Hepatocyte (in vitro differentiated cells): ENCODE measurements at regions not wholly inside any gene's neighbourhood (a gene's known extent, or its start where the extent isn't known, plus 50 kb on each side); places are given as distances from the start of the nearest gene placed in this dataset.

Source experiments
- DNase-seq: peaks from one replicate; pipeline ENCODE4 v3.0.0-alpha.2; 2016; ENCODE audit warnings: low spot score
- H2AFZ ChIP-seq: fragments of 200-600 bp; sonication (generic); 2 replicates; pipeline ENCODE4 v1.6.0; 2016; ENCODE audit warnings: antibody characterized with exemption, mild to moderate bottlenecking
- H3K27ac ChIP-seq: fragments of 200-600 bp; sonication (generic); 2 replicates; pipeline ENCODE4 v1.5.1; 2016; ENCODE audit warnings: mild to moderate bottlenecking
- H3K27me3 ChIP-seq: fragments of 200-600 bp; sonication (generic); 2 replicates; pipeline ENCODE4 v1.6.1; 2016
- H3K36me3 ChIP-seq: fragments of 200-600 bp; sonication (generic); replicated peaks from 2 replicates; pipeline ENCODE4 v1.5.1; 2016; ENCODE audit warnings: low read depth; ENCODE audit not compliant: insufficient read depth
- H3K4me1 ChIP-seq: fragments of 200-600 bp; sonication (generic); 2 replicates; pipeline ENCODE4 v1.5.1; 2016; ENCODE audit warnings: mild to moderate bottlenecking, moderate library complexity; ENCODE audit not compliant: insufficient read depth
- H3K4me2 ChIP-seq: fragments of 200-600 bp; sonication (generic); 2 replicates; pipeline ENCODE4 v1.6.0; 2016
- H3K4me3 ChIP-seq: fragments of 200-600 bp; sonication (generic); 2 replicates; pipeline ENCODE4 v1.5.1; 2016; ENCODE audit warnings: mild to moderate bottlenecking
- H3K79me2 ChIP-seq: fragments of 200-600 bp; sonication (generic); 2 replicates; pipeline ENCODE4 v1.6.0; 2017; ENCODE audit warnings: mild to moderate bottlenecking
- H3K9me2 ChIP-seq: fragments of 200-600 bp; sonication (generic); replicated peaks from 2 replicates; pipeline ENCODE4 v1.6.0; 2017; ENCODE audit warnings: mild to moderate bottlenecking; ENCODE audit not compliant: insufficient read depth
- H3K9me3 ChIP-seq: fragments of 200-600 bp; sonication (generic); 2 replicates; pipeline ENCODE4 v1.5.1; 2016; ENCODE audit warnings: low read depth, mild to moderate bottlenecking
- H4K20me1 ChIP-seq: fragments of 200-600 bp; sonication (generic); 2 replicates; pipeline ENCODE4 v1.6.0; 2016; ENCODE audit warnings: mild to moderate bottlenecking; ENCODE audit not compliant: insufficient read depth, poor library complexity, severe bottlenecking
- EZH2 ChIP-seq: fragments of 200-600 bp; sonication (generic); IDR thresholded peaks from 2 replicates; pipeline ENCODE4 v1.6.1; 2016; ENCODE audit warnings: antibody characterized with exemption, mild to moderate bottlenecking, borderline replicate concordance
- EZH2phosphoT487 ChIP-seq: fragments of 200-600 bp; sonication (generic); IDR thresholded peaks from one replicate; pipeline ENCODE4 v1.6.1; 2018; ENCODE audit warnings: antibody characterized with exemption, mild to moderate bottlenecking, low read depth, moderate library complexity; ENCODE audit not compliant: unreplicated experiment, severe bottlenecking
- WGBS: methylation state at CpG from one replicate; pipeline ENCODE4 v1.1.6; 2016; ENCODE audit warnings: low lambda C conversion rate; ENCODE audit errors: missing lambda C conversion rate; 5-methylcytosine and 5-hydroxymethylcytosine counted together
- TF ChIP-seq, protein P1 (sequence below): fragments of 200-600 bp; sonication (generic); IDR thresholded peaks from 2 replicates; pipeline ENCODE4 v1.5.1; 2016; ENCODE audit warnings: antibody characterized with exemption, mild to moderate bottlenecking; ENCODE audit not compliant: poor library complexity

DNA sequence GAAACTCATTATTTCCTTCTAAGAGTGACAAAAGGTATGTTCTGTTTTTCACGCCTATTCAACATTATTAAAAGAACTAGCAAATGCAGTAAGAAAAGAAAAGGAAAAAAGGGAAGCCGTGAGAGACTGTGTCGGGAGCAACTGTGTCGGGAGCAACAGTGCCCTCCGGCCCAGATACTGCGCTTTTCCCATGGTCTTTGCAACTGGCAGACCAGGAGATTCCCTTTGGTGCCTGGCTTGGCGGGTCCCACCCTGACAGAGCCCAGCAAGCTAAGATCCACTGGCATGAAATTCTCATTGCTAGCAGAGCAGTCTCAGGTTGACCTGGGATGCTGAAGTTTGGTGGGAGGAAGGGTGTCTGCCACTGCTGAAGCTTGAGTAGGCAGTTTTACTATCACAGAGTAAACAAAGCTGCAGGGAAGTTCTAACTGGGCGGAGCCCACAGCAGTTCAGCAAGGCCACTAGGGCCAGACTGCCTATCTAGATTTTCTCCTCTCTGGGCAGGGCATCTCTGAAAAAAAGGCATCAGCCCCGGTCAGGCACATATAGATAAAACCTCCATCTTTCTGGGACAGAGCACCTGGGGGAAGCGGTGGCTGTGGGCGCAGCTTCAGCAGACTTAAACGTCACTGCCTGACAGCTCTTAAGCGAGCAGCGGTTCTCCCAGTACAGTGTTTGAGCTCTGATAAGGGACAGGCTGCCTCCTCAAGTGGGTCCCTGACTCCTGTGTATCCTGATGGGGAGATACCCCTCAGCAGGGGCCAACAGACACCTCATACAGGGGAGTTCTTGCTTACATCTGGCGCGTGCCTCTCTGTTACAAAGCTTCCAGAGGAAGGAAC lies 1237.4 kb upstream of the CDH18 start:
- no peaks in the 10 kb centered on the region for H3K36me3 ChIP-seq
- H3K4me1 ChIP-seq, result no peaks in the 10 kb centered on the region
- H2AFZ ChIP-seq, result no peak overlapping the region
- no peaks in the 10 kb centered on the region for H3K27me3 ChIP-seq
- H3K4me3 ChIP-seq, result no peak overlapping the region
- H3K9me2 ChIP-seq, result no peaks in the 10 kb centered on the region
- peak; percentile 36 for DNase-seq
- no peaks in the 10 kb centered on the region for H4K20me1 ChIP-seq
- TF ChIP-seq, protein P1, sequence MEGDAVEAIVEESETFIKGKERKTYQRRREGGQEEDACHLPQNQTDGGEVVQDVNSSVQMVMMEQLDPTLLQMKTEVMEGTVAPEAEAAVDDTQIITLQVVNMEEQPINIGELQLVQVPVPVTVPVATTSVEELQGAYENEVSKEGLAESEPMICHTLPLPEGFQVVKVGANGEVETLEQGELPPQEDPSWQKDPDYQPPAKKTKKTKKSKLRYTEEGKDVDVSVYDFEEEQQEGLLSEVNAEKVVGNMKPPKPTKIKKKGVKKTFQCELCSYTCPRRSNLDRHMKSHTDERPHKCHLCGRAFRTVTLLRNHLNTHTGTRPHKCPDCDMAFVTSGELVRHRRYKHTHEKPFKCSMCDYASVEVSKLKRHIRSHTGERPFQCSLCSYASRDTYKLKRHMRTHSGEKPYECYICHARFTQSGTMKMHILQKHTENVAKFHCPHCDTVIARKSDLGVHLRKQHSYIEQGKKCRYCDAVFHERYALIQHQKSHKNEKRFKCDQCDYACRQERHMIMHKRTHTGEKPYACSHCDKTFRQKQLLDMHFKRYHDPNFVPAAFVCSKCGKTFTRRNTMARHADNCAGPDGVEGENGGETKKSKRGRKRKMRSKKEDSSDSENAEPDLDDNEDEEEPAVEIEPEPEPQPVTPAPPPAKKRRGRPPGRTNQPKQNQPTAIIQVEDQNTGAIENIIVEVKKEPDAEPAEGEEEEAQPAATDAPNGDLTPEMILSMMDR, result no peak
- no peak for TF ChIP-seq EZH2
- TF ChIP-seq EZH2phosphoT487, result no peak
- no peak overlapping the region for H3K4me2 ChIP-seq
- H3K9me3 ChIP-seq, result no peaks in the 10 kb centered on the region
- H3K79me2 ChIP-seq, result no peaks in the 10 kb centered on the region
- 77% methylated on average over 16 of the region's 16 CpGs for WGBS
- no peak overlapping the region for H3K27ac ChIP-seq

DNA sequence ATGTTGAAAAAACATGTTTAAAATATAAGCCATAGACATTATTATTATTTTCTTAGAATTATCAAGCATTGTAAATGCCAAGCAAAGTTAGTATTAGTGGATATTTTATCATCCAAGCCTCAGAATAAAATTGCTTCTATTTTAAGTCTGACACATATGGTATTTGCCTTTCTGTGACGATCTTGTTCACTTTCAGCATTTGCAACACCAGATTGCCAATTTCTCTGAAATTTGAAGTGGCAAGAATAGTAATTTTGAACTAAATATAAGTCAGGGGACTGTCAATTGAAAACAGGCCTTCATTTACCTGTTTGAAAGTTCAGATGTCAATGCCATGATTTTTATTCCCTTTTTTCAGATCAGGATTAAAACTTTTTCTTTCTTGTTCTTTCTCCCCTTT lies 1233.6 kb upstream of the CDH18 start:
- Histone ChIP-seq H3K27me3 (no peaks in the 10 kb centered on the region), H3K4me3 (no peak overlapping the region), H4K20me1 (no peaks in the 10 kb centered on the region), H3K4me1 (no peaks in the 10 kb centered on the region), H3K4me2 (no peak overlapping the region), H3K27ac (no peak overlapping the region), H3K9me2 (no peaks in the 10 kb centered on the region), H3K9me3 (no peaks in the 10 kb centered on the region), H2AFZ (no peak overlapping the region), H3K36me3 (no peaks in the 10 kb centered on the region), H3K79me2 (no peaks in the 10 kb centered on the region)
- 94% methylated on average over 1 of the region's 1 CpG for WGBS
- TF ChIP-seq EZH2phosphoT487, result no peak
- TF ChIP-seq EZH2, result no peak
- TF ChIP-seq, protein P1, result no peak
- no peak for DNase-seq

DNA sequence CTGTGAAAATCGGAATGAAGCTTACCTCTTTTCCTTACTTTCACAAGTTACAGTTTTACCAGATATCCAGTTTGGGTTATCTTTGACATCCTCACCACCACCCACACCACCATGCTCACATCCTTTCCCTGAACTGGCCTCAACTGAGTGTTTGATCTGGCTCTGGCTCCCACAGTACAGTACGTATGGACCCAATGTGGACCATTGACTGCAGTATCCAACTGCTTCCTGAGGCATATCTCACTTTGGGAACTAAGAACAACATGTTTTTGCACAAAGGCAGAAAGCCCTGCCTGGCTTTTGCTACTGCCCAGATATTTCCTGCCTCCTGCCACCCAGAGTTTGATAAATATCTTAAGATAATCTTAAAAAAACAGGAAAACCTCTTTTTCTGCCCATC lies 1232.0 kb upstream of the CDH18 start:
- Histone ChIP-seq H2AFZ (no peak overlapping the region), H3K4me2 (no peak overlapping the region)
- TF ChIP-seq EZH2phosphoT487 (no peak), EZH2 (no peak)
- TF ChIP-seq, protein P1, result no peak

More for the DNA sequence above, 1232.0 kb upstream of the CDH18 start:
- no peaks in the 10 kb centered on the region for H3K9me2 ChIP-seq
- no peaks in the 10 kb centered on the region for H3K36me3 ChIP-seq
- no peaks in the 10 kb centered on the region for H3K4me1 ChIP-seq
- H3K4me3 ChIP-seq, result no peak overlapping the region
- no peaks in the 10 kb centered on the region for H3K27me3 ChIP-seq
- no peaks in the 10 kb centered on the region for H4K20me1 ChIP-seq
- H3K79me2 ChIP-seq, result no peaks in the 10 kb centered on the region
- no peaks in the 10 kb centered on the region for H3K9me3 ChIP-seq
- no peak overlapping the region for H3K27ac ChIP-seq
- DNase-seq, result no peak
- whole genome bisulfite sequencing, result 83% methylated on average over 2 of the region's 2 CpGs
